Vagina (tissue), 2 donors: ENCODE measurements at regions not wholly inside any gene's neighbourhood (a gene's known extent, or its start where the extent isn't known, plus 50 kb on each side); places are given as distances from the start of the nearest gene placed in this dataset.

Experiments used
- DNase-seq, 2 donors: peaks; one replicate each; pipeline ENCODE4 v3.0.0-alpha.2; 2017; ENCODE audit errors: extremely low spot score in 2 of 2
- H3K27ac ChIP-seq: fragments of 200-600 bp; sonication (generic); one replicate; pipeline ENCODE4 v1.5.1; 2019
- H3K27me3 ChIP-seq: fragments of 200-600 bp; sonication (generic); one replicate; pipeline ENCODE4 v1.5.1; 2019
- H3K36me3 ChIP-seq, 2 donors: fragments of 200-600 bp; sonication (generic); one replicate each; pipeline ENCODE4 v1.5.1; 2017 to 2019
- H3K4me1 ChIP-seq: fragments of 200-600 bp; sonication (generic); one replicate; pipeline ENCODE4 v1.5.1; 2019
- H3K4me3 ChIP-seq, 2 donors: fragments of 200-600 bp; sonication (generic); 1 replicate in 1 of 2; 2 replicates in 1 of 2; pipeline ENCODE4 v1.5.1; 2016 to 2019
- H3K9me3 ChIP-seq: fragments of 200-600 bp; sonication (generic); one replicate; pipeline ENCODE4 v1.5.1; 2019
- POLR2A ChIP-seq, 2 donors: fragments of 450-650 bp; IDR thresholded peaks; one replicate each; pipeline ENCODE4 v1.6.1; 2017; ENCODE audit warnings: antibody characterized with exemption in 2 of 2, mild to moderate bottlenecking in 2 of 2, moderate library complexity in 2 of 2
- POLR2AphosphoS5 ChIP-seq, 2 donors: sonication (generic); formaldehyde crosslinking; IDR thresholded peaks; one replicate each; pipeline ENCODE4 v1.9.0; 2017; ENCODE audit warnings: antibody characterized with exemption in 2 of 2, mild to moderate bottlenecking in 2 of 2, low read depth in 1 of 2; ENCODE audit not compliant: insufficient read depth in 1 of 2
- intact Hi-C: fragments of 100-400 bp; cut with DNase I; formaldehyde crosslinking; loops from one replicate; pipeline ENCODE4 v1.15.1; 2023
- TF ChIP-seq, protein P1 (sequence below), 3 experiments: fragments of 450-650 bp in 2 of 3; fragments of 200-600 bp in 1 of 3; sonication (generic) in 1 of 3; IDR thresholded peaks; one replicate each; pipeline ENCODE4 v1.5.1; 2017 to 2019; ENCODE audit warnings: antibody characterized with exemption in 3 of 3, mild to moderate bottlenecking in 2 of 3, moderate library complexity in 2 of 3

DNA sequence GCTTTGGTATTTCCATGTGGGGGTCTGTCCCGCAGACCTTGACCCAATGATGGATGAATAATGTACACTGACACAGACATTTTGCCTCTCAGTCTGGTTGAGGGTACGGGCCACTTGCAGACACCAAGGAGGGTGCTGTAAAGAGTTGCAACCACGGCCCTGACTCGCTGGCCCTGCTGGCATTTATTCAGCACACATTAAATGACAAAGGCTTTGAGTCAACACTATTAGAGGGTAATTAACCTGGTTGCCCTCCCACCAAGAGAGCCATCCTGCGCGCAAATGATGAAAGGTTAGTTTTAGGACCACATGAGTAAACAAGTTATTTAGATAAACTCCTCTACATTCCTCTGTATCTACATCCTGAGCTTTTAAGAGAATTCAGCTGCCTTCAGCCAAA is 308.9 kb upstream of the MMS22L start:
- no peak for DNase-seq
- intact Hi-C loops, result no loop called here
- Histone ChIP-seq H3K9me3 (no peaks in the 10 kb centered on the region), H3K36me3 (no peaks in the 10 kb centered on the region), H3K27ac (no peak overlapping the region), H3K4me3 (no peak overlapping the region), H3K27me3 (no peaks in the 10 kb centered on the region), H3K4me1 (no peaks in the 10 kb centered on the region)
- TF ChIP-seq POLR2A (IDR thresholded peaks at IDR 0.05) (no peak), POLR2AphosphoS5 (IDR thresholded peaks at IDR 0.05; ENCODE audit: insufficient read depth in 1 of 2, low read depth in 1 of 2) (no peak)
- TF ChIP-seq, protein P1, sequence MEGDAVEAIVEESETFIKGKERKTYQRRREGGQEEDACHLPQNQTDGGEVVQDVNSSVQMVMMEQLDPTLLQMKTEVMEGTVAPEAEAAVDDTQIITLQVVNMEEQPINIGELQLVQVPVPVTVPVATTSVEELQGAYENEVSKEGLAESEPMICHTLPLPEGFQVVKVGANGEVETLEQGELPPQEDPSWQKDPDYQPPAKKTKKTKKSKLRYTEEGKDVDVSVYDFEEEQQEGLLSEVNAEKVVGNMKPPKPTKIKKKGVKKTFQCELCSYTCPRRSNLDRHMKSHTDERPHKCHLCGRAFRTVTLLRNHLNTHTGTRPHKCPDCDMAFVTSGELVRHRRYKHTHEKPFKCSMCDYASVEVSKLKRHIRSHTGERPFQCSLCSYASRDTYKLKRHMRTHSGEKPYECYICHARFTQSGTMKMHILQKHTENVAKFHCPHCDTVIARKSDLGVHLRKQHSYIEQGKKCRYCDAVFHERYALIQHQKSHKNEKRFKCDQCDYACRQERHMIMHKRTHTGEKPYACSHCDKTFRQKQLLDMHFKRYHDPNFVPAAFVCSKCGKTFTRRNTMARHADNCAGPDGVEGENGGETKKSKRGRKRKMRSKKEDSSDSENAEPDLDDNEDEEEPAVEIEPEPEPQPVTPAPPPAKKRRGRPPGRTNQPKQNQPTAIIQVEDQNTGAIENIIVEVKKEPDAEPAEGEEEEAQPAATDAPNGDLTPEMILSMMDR (IDR thresholded peaks at IDR 0.05), result no peak

DNA sequence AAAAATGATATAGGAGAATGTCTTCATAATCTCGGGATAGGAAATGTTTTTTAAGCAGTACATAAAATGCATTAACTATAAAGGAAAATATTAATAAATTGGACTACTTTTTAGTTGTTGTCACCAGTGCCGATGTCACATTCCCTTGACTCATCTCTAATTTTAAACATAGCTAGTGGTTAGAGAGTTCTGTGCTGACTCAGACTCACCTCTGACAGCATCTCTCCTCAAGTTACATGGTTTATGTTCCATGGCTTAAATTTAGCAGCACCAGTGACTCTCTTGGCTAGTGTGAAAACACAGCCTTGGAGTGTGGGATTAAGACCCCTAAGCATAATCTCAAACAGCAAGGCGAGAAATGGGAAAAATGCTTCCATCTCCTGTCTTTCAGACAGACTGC is 311.8 kb upstream of the MMS22L start:
- no peak for DNase-seq
- Histone ChIP-seq H3K4me1 (no peaks in the 10 kb centered on the region), H3K27me3 (no peaks in the 10 kb centered on the region), H3K9me3 (no peaks in the 10 kb centered on the region), H3K4me3 (no peak overlapping the region), H3K36me3 (no peaks in the 10 kb centered on the region), H3K27ac (no peak overlapping the region)
- TF ChIP-seq POLR2A (IDR thresholded peaks at IDR 0.05) (no peak), POLR2AphosphoS5 (IDR thresholded peaks at IDR 0.05; ENCODE audit: insufficient read depth in 1 of 2, low read depth in 1 of 2) (no peak)
- TF ChIP-seq, protein P1 (IDR thresholded peaks at IDR 0.05), result no peak
- intact Hi-C loops, result no loop called here

DNA sequence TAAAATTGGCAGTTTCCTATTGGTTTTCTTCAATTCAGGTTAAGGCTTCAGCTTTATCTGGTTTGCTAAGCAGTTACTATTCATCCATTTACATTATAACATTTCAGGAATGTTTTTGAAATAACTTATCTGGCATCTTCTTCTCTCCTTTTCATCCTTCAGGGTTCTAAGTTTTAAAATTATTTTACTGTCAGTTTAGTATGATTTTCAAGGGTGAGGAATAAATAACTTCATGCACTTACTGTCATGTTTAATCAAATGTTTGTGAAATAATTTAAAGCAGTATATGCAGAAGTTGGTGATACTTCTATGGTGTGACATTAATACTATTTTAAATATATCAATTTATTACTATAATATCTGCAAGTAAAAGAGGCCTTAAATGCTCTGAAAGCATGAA is 338.1 kb upstream of the MMS22L start:
- Histone ChIP-seq H3K9me3 (no peaks in the 10 kb centered on the region), H3K27me3 (no peaks in the 10 kb centered on the region), H3K4me1 (no peaks in the 10 kb centered on the region), H3K36me3 (no peaks in the 10 kb centered on the region), H3K27ac (no peak overlapping the region), H3K4me3 (no peak overlapping the region)
- TF ChIP-seq POLR2A (IDR thresholded peaks at IDR 0.05) (no peak), POLR2AphosphoS5 (IDR thresholded peaks at IDR 0.05; ENCODE audit: insufficient read depth in 1 of 2, low read depth in 1 of 2) (no peak)
- TF ChIP-seq, protein P1 (IDR thresholded peaks at IDR 0.05), result no peak
- intact Hi-C loops, result no loop called here
- DNase-seq, result no peak

DNA sequence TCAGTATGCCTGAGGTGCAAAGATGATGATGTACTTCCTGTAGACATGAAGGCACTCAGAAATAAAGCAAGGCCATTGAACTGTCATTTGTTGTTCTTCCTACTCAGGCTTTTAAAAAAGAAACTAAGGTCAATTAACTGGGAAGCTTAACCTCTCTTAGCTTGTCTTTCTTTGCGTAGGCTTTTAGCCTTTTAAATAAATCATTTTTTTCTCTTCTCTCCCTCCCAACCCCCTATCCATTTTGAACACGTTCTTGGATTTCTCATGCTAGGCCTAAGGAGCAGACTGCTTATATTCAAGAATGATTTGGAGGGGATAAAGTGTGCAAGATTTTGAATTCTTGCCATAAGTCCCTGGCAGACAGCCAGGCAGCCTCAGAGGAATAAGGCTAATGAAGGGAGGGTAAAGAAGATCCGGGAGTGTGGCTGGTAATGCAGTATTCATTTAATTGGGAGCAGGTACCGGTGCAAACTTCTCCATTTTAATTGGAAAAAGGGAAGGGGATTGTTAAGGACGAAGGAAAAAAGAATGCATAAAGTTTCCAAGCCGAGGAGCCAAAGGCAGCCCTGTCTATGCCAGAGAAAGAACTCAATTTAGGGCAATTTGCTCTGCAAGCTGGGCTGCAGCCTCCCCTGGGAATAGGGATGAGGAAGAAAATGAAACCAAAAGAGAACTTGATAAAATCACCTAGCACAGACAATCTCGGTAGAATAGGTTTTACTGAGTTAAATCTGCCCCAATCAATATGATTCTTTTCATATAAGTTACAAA is 343.8 kb upstream of the MMS22L start:
- H3K4me3 ChIP-seq, result peak overlapping the region; percentile 23 to 35
- no peak for DNase-seq

DNA sequence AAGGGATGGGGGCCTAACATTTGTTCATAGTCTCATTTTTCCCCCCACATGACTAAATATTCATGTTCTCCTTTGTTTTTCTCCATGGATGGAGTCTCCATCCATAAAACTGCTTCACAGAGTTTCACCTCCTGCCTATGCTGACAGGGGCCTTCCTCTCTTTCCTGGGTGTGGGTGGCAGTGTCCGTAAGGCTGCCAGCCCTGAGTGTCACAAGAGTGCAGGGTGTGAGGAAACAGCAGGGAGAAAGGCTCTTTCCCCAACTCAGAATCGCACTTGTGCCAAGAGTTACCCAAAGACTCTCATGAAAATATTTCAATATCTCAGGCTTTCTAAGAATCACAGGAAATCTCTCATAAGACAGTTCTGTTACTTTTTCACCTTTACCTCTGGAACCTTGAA is 346.2 kb upstream of the MMS22L start:
- TF ChIP-seq, protein P1 (IDR thresholded peaks at IDR 0.05), result no peak
- TF ChIP-seq POLR2A (IDR thresholded peaks at IDR 0.05) (no peak), POLR2AphosphoS5 (IDR thresholded peaks at IDR 0.05; ENCODE audit: insufficient read depth in 1 of 2, low read depth in 1 of 2) (no peak)
- H3K27me3 ChIP-seq, result no peaks in the 10 kb centered on the region

More for the DNA sequence above, 343.8 kb upstream of the MMS22L start:
- Histone ChIP-seq H3K4me1 (no peaks in the 10 kb centered on the region), H3K9me3 (no peaks in the 10 kb centered on the region), H3K27ac (no peak overlapping the region), H3K27me3 (no peaks in the 10 kb centered on the region), H3K36me3 (no peaks in the 10 kb centered on the region)
- intact Hi-C loops, result no loop called here
- TF ChIP-seq POLR2A (IDR thresholded peaks at IDR 0.05) (no peak), POLR2AphosphoS5 (IDR thresholded peaks at IDR 0.05; ENCODE audit: insufficient read depth in 1 of 2, low read depth in 1 of 2) (no peak)
- TF ChIP-seq, protein P1 (IDR thresholded peaks at IDR 0.05), result no peak

More for the DNA sequence above, 346.2 kb upstream of the MMS22L start:
- no peak for DNase-seq
- Histone ChIP-seq H3K4me3 (no peak overlapping the region), H3K36me3 (no peaks in the 10 kb centered on the region), H3K27ac (no peak overlapping the region), H3K9me3 (no peaks in the 10 kb centered on the region), H3K4me1 (no peaks in the 10 kb centered on the region)
- intact Hi-C loops, result no loop called here
